Fibroblast of villous mesenchyme (primary cell): ENCODE measurements at regions not wholly inside any gene's neighbourhood (a gene's known extent, or its start where the extent isn't known, plus 50 kb on each side); places are given as distances from the start of the nearest gene placed in this dataset.
A peak's percentile ranks its signal among the peaks of the same experiment; 100 is the strongest.
"Not testable (repeated sequence)": the region's sequence is repeated elsewhere in the genome, so short reads cannot be mapped to it uniquely, and the experiment has no call there.

Experiments used
- DNase-seq: peaks from one replicate; pipeline ENCODE4 v3.0.0-alpha.2; 2010; ENCODE audit warnings: low read depth
- H3K4me3 ChIP-seq: 2 replicates; pipeline ENCODE4 v1.5.1; 2011; ENCODE audit warnings: low read depth, mild to moderate bottlenecking, low read length
- TF ChIP-seq, protein P1 (sequence below): IDR thresholded peaks from 2 replicates; pipeline ENCODE4 v1.5.1; 2012; ENCODE audit warnings: low read depth, mild to moderate bottlenecking, low read length; ENCODE audit not compliant: insufficient read depth

DNA sequence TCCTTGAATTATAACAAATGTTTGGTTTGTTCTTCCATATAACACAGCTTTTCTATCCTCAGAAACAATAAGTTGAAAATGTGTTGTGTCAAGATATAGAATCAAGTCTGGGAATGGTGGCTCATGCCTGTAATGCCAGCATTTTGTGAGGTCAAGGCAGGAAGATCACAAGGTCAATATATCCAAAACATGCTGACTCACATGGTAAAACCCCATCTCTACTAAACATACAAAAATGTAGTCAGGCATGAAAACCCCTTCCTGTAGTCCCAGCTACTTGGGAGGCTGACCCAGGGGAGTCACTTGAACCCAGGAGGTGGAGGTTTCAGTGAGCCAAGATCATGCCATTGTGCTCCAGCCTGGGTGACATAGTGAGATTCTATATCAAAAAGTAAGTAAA, 934.2 kb upstream of the AMELY start:
- TF ChIP-seq, protein P1, sequence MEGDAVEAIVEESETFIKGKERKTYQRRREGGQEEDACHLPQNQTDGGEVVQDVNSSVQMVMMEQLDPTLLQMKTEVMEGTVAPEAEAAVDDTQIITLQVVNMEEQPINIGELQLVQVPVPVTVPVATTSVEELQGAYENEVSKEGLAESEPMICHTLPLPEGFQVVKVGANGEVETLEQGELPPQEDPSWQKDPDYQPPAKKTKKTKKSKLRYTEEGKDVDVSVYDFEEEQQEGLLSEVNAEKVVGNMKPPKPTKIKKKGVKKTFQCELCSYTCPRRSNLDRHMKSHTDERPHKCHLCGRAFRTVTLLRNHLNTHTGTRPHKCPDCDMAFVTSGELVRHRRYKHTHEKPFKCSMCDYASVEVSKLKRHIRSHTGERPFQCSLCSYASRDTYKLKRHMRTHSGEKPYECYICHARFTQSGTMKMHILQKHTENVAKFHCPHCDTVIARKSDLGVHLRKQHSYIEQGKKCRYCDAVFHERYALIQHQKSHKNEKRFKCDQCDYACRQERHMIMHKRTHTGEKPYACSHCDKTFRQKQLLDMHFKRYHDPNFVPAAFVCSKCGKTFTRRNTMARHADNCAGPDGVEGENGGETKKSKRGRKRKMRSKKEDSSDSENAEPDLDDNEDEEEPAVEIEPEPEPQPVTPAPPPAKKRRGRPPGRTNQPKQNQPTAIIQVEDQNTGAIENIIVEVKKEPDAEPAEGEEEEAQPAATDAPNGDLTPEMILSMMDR, result no peak
- DNase-seq, result no peak
- H3K4me3 ChIP-seq, result no peak overlapping the region

DNA sequence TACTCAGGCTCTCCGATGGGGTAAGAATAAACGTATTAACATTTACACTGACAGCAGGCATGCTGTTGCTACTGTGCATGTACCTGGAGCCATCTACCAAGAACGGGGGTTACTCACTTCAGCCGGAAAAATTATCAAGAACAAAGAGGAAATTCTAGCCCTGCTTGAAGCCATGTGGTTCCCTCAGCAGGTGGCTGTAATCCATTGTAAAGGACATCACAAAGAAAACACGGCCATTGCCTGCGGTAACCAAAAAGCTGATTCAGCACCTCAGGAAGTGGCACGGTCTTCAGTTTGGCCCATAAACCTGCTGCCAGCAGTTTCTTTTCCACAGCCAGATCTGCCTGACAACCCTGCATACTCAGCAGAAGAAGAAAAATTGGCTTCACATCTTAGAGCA, 925.5 kb upstream of the AMELY start:
- TF ChIP-seq, protein P1, result no peak
- DNase-seq, result no peak
- no peak overlapping the region for H3K4me3 ChIP-seq

DNA sequence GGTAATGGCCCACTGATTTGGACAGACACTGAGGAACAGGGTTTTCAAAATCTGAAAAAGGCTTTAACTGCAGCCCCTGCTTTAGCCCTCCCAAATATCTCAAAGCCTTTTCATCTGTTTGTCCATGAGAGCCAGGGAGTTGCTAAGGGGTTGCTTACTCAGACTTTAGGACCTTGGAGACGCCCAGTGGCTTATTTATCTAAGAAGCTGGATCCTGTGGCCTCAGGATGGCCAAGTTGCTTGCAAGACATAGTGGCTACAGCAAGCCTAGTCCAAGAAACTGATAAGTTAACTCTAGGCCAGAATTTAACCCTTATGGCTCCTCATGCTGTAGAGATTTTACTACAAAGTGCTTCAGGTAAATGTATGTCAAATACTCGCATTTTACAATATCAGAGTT, 924.8 kb upstream of the AMELY start:
- peak; percentile 43 for DNase-seq
- H3K4me3 ChIP-seq, result no peak overlapping the region
- TF ChIP-seq, protein P1, result no peak

DNA sequence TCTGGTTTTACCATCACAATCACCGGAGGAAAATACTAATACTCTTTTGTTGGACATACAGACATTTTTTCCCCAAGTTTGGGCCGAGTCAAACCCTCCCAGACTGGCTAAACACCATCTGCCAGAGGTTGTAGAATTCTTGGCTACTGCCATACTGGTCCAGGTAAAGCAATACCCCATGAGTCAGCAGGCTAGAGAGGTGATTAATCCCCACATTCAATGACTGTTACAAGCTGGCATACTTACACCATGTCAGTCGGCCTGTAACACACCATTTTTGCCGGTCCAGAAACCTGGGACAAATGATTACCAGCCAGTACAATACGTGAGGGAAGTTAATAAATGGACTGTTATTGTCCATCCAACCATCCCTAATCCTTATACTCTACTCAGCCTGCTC, 923.9 kb upstream of the AMELY start:
- no peak overlapping the region for H3K4me3 ChIP-seq
- TF ChIP-seq, protein P1, result no peak
- no peak for DNase-seq

DNA sequence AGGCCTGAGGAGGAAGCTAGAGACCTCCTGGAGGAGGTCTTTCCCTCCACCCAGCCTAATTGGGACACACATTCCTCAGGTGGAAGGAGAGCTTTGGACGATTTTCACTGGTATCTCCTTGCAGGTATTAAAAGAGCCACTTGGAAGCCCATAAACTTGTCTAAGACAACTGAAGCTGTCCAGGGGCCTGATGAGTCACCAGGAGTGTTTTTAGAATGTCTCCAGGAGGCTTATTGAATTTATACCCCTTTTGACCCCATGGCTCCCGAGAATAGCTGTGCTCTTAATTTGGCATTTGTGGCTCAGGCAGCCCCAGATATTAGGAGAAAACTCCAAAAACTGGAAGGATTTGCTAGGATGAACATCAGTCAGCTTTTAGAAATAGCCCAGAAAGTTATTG, 922.7 kb upstream of the AMELY start:
- TF ChIP-seq, protein P1, result no peak
- DNase-seq, result peak; percentile 87
- H3K4me3 ChIP-seq, result no peak overlapping the region

DNA sequence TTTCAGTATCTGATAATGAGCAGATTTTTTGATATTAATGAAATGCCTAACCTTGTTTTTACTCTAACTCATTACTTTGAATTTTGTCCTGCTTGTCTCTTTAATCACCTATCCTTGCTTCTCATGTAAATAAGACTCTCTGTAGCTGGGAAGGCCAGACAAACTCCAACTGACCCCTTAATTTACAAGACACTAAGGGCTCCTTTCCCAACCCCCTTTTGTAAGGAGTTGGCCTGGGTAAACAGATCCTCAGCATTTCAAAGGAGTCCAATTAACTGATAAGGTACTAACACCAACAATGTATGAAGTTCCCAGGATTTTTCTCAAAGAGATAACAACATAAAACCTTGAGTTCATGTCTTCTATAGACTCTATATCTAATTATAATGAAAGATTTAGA, 919.3 kb upstream of the AMELY start:
- H3K4me3 ChIP-seq, DNase-seq: not testable (repeated sequence)

DNA sequence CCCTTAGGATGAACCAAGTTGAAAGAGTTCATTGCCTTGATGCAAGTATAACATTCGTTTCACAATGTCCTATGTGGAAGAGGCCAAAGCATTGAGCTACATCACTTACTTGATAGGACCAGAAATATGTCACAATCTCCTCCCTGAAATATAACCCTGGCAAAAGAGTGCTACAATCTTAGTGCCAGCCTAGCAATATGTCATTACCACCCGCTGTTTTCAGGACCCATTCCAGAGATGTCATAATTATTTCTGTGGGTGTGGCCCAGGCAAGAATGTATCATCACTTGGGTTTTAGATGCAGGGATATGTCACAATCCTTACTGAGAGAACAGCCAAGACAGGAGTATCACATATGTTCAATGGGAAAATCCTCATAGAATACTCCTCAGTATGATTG, 915.0 kb upstream of the AMELY start:
- no peak overlapping the region for H3K4me3 ChIP-seq
- DNase-seq, result no peak

More for the DNA sequence above, 915.0 kb upstream of the AMELY start:
- TF ChIP-seq, protein P1, result no peak
